SK-N-SH (cell line): ENCODE measurements at regions not wholly inside any gene's neighbourhood (a gene's known extent, or its start where the extent isn't known, plus 50 kb on each side); places are given as distances from the start of the nearest gene placed in this dataset.

Experiments
- CTCF ChIA-PET: fragments of 300-600, 350-600 bp; formaldehyde crosslinking; extraction: SDS; loops from one replicate; lab custom pipeline; 2021; lab: Yijun Ruan, JAX
- POLR2A ChIA-PET: fragments of 350-600 bp; sonication (Branson Sonifier 250); formaldehyde crosslinking; extraction: SDS; loops from one replicate; lab custom pipeline; 2020; ENCODE audit warnings: antibody characterized with exemption, inconsistent platforms; lab: Yijun Ruan, JAX
- DNase-seq: peaks from one replicate; pipeline ENCODE4 v3.0.0; 2012
- H2AFZ ChIP-seq: fragments of 200-600 bp; sonication (generic); 2 replicates; pipeline ENCODE4 v1.8.1; 2016; ENCODE audit warnings: antibody characterized with exemption, mild to moderate bottlenecking, low read depth
- H3F3A ChIP-seq: fragments of 200-600 bp; sonication (generic); replicated peaks from 2 replicates; pipeline ENCODE3; 2016; ENCODE audit warnings: antibody characterized with exemption, mild to moderate bottlenecking; ENCODE audit not compliant: insufficient read depth
- H3K27ac ChIP-seq, 2 experiments: fragments of 200-500 bp in 1 of 2; fragments of 200-600 bp in 1 of 2; sonication (Bioruptor generic) in 1 of 2; sonication (generic), shearing (Covaris generic) in 1 of 2; 2 replicates each; pipeline versions ENCODE4 v1.5.1 to v1.6.1; 2014 to 2016; ENCODE audit warnings: low read depth in 2 of 2, inconsistent platforms in 1 of 2, low read length in 1 of 2, mild to moderate bottlenecking in 1 of 2, mixed read lengths in 1 of 2
- H3K27me3 ChIP-seq: fragments of 200-600 bp; sonication (generic), shearing (Covaris generic); 2 replicates; pipeline ENCODE4 v1.6.1; 2016; ENCODE audit warnings: mixed run types; ENCODE audit not compliant: insufficient read depth
- H3K36me3 ChIP-seq, 2 experiments: fragments of 200-500 bp in 1 of 2; fragments of 200-600 bp in 1 of 2; sonication (Bioruptor generic) in 1 of 2; sonication (generic) in 1 of 2; replicated peaks in 1 of 2; 2 replicates each; pipeline versions ENCODE3 to v1.5.1; 2014 to 2016; ENCODE audit warnings: low read length in 1 of 2, mild to moderate bottlenecking in 1 of 2; ENCODE audit not compliant: insufficient read depth in 2 of 2, control insufficient read depth in 1 of 2
- H3K4me1 ChIP-seq, 2 experiments: fragments of 200-500 bp in 1 of 2; fragments of 200-600 bp in 1 of 2; sonication (Bioruptor generic) in 1 of 2; sonication (generic), shearing (Covaris generic) in 1 of 2; 2 replicates each; pipeline versions ENCODE4 v1.5.1 to v1.6.1; 2014 to 2016; ENCODE audit warnings: low read depth in 1 of 2, low read length in 1 of 2, mixed run types in 1 of 2; ENCODE audit not compliant: insufficient read depth in 2 of 2, control insufficient read depth in 1 of 2
- H3K4me2 ChIP-seq: fragments of 200-600 bp; sonication (generic), shearing (Covaris generic); 2 replicates; pipeline ENCODE4 v1.6.1; 2017; ENCODE audit warnings: mixed run types
- H3K4me3 ChIP-seq, 2 experiments: fragments of 200-500 bp in 1 of 2; fragments of 200-600 bp in 1 of 2; sonication (Bioruptor generic) in 1 of 2; sonication (generic), shearing (Covaris generic) in 1 of 2; 2 replicates each; pipeline versions ENCODE4 v1.5.1 to v1.8.1; 2014 to 2016; ENCODE audit warnings: low read depth in 2 of 2, inconsistent platforms in 1 of 2, low read length in 1 of 2, mild to moderate bottlenecking in 1 of 2, mixed read lengths in 1 of 2, moderate library complexity in 1 of 2
- H3K79me2 ChIP-seq: fragments of 200-600 bp; sonication (generic); 2 replicates; pipeline ENCODE4 v1.8.1; 2017; ENCODE audit warnings: mild to moderate bottlenecking; ENCODE audit not compliant: insufficient read depth
- H3K9ac ChIP-seq: fragments of 200-600 bp; sonication (generic); 2 replicates; pipeline ENCODE4 v1.6.1; 2017; ENCODE audit warnings: mixed run types
- H3K9me2 ChIP-seq: fragments of 200-600 bp; sonication (generic); 2 replicates; pipeline ENCODE4 v1.6.1; 2017; ENCODE audit warnings: mixed run types
- H3K9me3 ChIP-seq: fragments of 200-600 bp; sonication (generic); 2 replicates; pipeline ENCODE4 v1.6.1; 2017; ENCODE audit warnings: mixed run types, mild to moderate bottlenecking, moderate library complexity
- H4K20me1 ChIP-seq: fragments of 200-600 bp; sonication (generic); 2 replicates; pipeline ENCODE4 v1.6.1; 2017; ENCODE audit warnings: mild to moderate bottlenecking, mixed run types; ENCODE audit not compliant: insufficient read depth
- EP300 ChIP-seq, 2 experiments: IDR thresholded peaks; 2 replicates each; pipeline versions ENCODE4 v1.4.0 to v1.6.1; 2012; ENCODE audit warnings: borderline replicate concordance in 1 of 2, low read depth in 1 of 2, low read length in 1 of 2
- FOXM1 ChIP-seq: IDR thresholded peaks from 2 replicates; pipeline ENCODE4 v1.4.0; 2012; ENCODE audit warnings: low read depth, mild to moderate bottlenecking
- GABPA ChIP-seq: IDR thresholded peaks from 2 replicates; pipeline ENCODE4 v1.4.0; 2012; ENCODE audit warnings: low read depth, mild to moderate bottlenecking
- JUND ChIP-seq: IDR thresholded peaks from 2 replicates; pipeline ENCODE4 v1.4.0; 2012
- MEF2A ChIP-seq: IDR thresholded peaks from 2 replicates; pipeline ENCODE4 v1.4.0; 2012; ENCODE audit warnings: low read depth, borderline replicate concordance
- MXI1 ChIP-seq: IDR thresholded peaks from 2 replicates; pipeline ENCODE4 v1.6.1; 2012; ENCODE audit warnings: mild to moderate bottlenecking, low read depth, low read length, improper control_type of control experiment
- POLR2AphosphoS5 ChIP-seq: IDR thresholded peaks from 2 replicates; pipeline ENCODE4 v1.6.1; 2012; ENCODE audit warnings: low read depth, low read length
- RAD21 ChIP-seq: IDR thresholded peaks from 2 replicates; pipeline ENCODE4 v1.6.1; 2012; ENCODE audit warnings: mild to moderate bottlenecking, low read length
- RFX5 ChIP-seq: IDR thresholded peaks from 2 replicates; pipeline ENCODE4 v1.6.1; 2012; ENCODE audit warnings: mild to moderate bottlenecking, improper control_type of control experiment, low read length
- RXRA ChIP-seq: IDR thresholded peaks from 2 replicates; pipeline ENCODE4 v1.4.0; 2012; ENCODE audit warnings: low read depth, mild to moderate bottlenecking, borderline replicate concordance
- SMC3 ChIP-seq: IDR thresholded peaks from 2 replicates; pipeline ENCODE4 v1.6.1; 2012; ENCODE audit warnings: low read depth, low read length, improper control_type of control experiment
- TAF1 ChIP-seq: IDR thresholded peaks from 2 replicates; pipeline ENCODE4 v1.6.1; 2012; ENCODE audit warnings: low read depth, mild to moderate bottlenecking, low read length, moderate library complexity, borderline replicate concordance
- USF1 ChIP-seq: IDR thresholded peaks from 2 replicates; pipeline ENCODE4 v1.4.0; 2012; ENCODE audit warnings: low read depth, borderline replicate concordance
- ZBTB33 ChIP-seq: IDR thresholded peaks from 2 replicates; pipeline ENCODE4 v1.4.0; 2012; ENCODE audit warnings: low read depth, borderline replicate concordance
- WGBS: methylation state at CpG from one replicate; pipeline ENCODE4 v1.1.6; 2017; ENCODE audit warnings: low lambda C conversion rate; 5-methylcytosine and 5-hydroxymethylcytosine counted together

DNA sequence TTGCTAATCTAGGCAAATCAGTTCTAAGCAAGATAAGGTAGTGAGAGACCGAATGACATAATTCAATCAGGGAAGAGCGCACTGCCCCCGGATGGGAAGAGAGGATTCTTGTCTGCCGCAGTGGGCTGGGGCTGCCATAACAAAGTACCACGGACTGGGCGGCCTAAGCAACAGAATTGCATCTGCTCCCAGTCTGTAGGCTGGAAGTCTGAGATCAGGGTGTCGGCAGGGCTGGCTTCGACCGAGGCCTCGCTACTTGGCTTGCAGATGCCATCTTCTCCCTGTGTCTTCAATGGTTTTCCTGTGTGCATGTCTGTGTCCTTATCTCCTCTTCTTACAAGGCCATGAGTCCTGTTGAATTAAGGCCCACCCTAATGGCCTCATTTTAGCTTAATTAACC, 59.7 kb upstream of the TMEM72 start:
- no peaks in the 10 kb centered on the region for H3K9me3 ChIP-seq

GRCh38 chr10:44851881-44852280, 59.3 kb upstream of the TMEM72 start:
- Histone ChIP-seq H4K20me1 (no peaks in the 10 kb centered on the region), H3K9me3 (no peaks in the 10 kb centered on the region), H3K9ac (no peak overlapping the region), H3K36me3 (no peaks in the 10 kb centered on the region), H3K79me2 (no peaks in the 10 kb centered on the region), H3F3A (no peaks in the 10 kb centered on the region), H3K27me3 (peaks cover 14% of the 10 kb centered on the region; the same call in 1 of the 2 replicates), H3K9me2 (no peaks in the 10 kb centered on the region), H3K27ac (no peak overlapping the region), H3K4me1 (no peaks in the 10 kb centered on the region; a peak in 1 of 4 replicates), H3K4me3 (no peak overlapping the region), H3K4me2 (no peak overlapping the region), H2AFZ (no peak overlapping the region)
- no peak for DNase-seq
- TF ChIP-seq USF1 = no peak
- no peak for TF ChIP-seq ZBTB33
- TF ChIP-seq TAF1 = no peak
- no peak for TF ChIP-seq MXI1
- TF ChIP-seq RXRA = no peak
- TF ChIP-seq JUND = no peak
- ChIA-PET POLR2A (no interaction called here), CTCF (interaction anchor here (1.1 kb wide), 1 partner anchor 13 kb away, joined by 4 read pairs; no protein-coding TSS in a partner anchor)
- 29% methylated on average over 7 of the region's 8 CpGs for WGBS

More for the DNA sequence above, 59.7 kb upstream of the TMEM72 start:
- Histone ChIP-seq H3K27me3 (peaks cover 15% of the 10 kb centered on the region; the same call in 1 of the 2 replicates), H3K4me3 (no peak overlapping the region), H3K4me1 (no peaks in the 10 kb centered on the region; a peak in 1 of 4 replicates), H3K36me3 (no peaks in the 10 kb centered on the region), H3K27ac (no peak overlapping the region), H3K79me2 (no peaks in the 10 kb centered on the region), H4K20me1 (no peaks in the 10 kb centered on the region), H3F3A (no peaks in the 10 kb centered on the region), H3K9ac (no peak overlapping the region), H2AFZ (no peak overlapping the region), H3K9me2 (no peaks in the 10 kb centered on the region), H3K4me2 (no peak overlapping the region)
- DNase-seq = no peak
- 32% methylated on average over 10 of the region's 10 CpGs for WGBS
- ChIA-PET POLR2A (no interaction called here), CTCF (interaction anchor here (1.1 kb wide), 1 partner anchor 13 kb away, joined by 4 read pairs; no protein-coding TSS in a partner anchor)
- TF ChIP-seq FOXM1 (no peak), RFX5 (no peak), GABPA (no peak), TAF1 (no peak), POLR2AphosphoS5 (no peak), SMC3 (no peak), MEF2A (no peak), EP300 (IDR thresholded peaks at IDR 0.05; ENCODE audit: borderline replicate concordance in 1 of 2, low read depth in 1 of 2, low read length in 1 of 2) (no peak), RAD21 (no peak)
